GM21528 (cell line): ENCODE measurements at regions not wholly inside any gene's neighbourhood (a gene's known extent, or its start where the extent isn't known, plus 50 kb on each side); places are given as distances from the start of the nearest gene placed in this dataset.

Source experiments
- ATAC-seq: cut with Tn5 transposase; IDR thresholded peaks from one replicate; pipeline ENCODE4 v1.9.1; 2021; ENCODE audit warnings: mild to moderate bottlenecking, moderate library complexity; ENCODE audit not compliant: unreplicated experiment, low FRiP score

DNA sequence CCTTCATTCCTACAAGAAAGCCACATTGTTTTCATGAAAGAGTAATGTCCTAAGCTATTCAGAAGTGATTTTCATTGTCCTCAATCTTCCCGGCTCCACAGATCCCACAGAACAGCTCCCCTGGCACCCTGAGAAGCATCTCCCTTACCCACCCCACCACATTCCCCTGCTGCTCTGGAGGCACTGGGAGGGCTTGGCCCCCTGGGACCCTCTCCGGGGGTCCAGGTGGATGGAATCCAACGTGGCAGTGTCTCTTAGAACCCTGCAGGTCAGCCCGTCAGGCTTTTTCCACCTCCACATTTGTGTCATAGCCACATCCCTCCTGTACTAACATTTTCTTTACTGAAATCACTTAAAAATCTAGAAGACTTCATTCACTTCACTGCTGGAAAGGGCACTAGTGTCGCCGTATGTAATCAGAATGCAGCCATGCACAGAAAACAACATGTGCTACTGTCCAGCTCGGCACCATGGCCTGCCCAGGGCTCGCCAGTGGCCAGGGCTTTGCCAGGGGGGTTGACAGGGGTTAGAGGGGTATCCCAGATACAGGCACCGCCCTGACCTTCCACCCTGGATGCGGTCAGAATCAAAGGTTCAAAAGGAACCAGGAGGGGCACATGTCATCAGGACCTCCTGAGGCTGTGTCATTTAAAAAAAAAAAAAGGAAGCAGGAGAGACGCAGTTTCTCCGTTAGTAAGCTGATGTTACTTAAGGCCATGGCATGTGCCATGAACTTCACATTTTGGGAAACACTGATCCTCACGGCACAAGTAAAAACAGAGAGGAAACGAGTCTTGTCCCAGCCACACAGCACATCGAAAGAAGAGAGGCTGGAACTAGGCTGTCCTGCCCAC is 106.3 kb downstream of the LSM3 start:
- no peak for ATAC-seq

DNA sequence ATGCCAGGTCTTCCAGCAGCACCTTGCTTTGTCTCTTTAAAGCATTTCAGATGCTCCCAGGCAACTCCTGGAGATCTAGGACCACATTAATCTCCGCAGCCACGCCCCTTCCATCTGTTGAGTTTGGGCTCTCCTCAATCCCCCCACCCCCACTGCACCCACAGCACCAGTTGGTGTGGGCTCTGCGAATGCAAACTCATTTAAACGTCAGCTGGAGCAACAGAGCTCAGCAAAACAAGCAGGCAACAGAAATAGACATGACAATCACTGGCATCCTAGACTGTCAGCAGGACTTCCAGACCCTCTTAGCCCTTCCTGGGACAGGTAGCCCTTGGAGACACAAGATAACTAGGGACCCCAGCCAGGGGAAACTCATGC is 106.9 kb downstream of the LSM3 start:
- no peak for ATAC-seq

DNA sequence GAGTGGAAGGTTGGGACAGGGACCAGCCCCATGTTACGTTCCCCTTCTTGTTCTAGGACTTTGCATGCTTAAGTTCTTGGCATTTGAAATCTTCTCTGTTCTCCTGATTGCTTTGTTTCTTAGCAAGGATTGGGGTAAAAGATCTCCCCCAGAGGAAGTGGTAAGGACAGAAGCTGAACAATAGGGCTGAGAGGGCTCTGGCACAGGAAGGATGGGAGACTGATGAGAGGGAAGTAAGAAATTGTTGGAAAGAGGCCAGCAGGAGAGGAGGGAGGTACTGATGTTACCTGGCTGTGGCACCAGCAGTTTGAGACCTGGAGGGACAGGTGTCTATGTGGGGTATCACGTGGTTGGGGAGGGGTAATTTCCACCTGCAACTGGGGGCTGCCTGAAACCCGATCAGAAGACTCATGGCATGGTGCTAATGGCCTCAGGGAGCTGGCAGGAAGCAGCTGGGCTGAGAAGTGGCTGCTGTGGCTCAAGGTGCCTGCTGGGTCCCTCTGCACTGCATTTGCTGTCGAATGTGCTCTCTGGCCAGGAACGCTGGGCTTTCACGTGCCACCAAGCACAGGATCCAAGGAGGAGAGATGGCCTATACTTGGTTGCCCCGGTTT is 108.4 kb downstream of the LSM3 start:
- ATAC-seq, result no peak

DNA sequence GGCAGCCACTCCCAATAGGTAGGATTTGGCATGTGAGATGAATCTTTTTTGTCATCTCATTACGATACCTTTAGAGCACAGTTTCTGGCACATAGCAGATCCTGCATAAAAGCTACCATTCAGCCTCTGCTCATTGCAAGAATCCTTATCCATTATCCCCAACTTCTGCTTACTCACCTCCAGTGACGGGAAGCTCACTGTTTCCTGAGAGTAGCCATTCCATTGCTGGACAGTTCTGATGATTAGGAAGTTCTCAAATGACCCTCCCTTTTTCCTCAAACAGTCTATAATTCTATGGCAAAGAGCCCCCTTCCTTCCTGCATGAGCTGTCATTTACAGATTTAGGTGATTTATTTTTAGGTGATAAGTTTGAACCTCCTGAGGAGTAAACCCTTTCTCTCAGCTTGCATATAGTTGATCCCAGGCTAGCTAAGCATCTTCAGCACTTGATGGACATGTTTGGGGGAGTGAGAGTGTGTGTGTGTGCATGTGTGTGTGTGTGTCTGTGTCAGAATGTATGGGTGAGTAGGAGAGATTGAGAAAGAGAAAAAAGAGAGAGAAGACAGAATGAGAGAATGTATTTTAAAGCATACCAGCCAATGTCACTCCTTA is 109.7 kb downstream of the LSM3 start:
- ATAC-seq, result no peak

DNA sequence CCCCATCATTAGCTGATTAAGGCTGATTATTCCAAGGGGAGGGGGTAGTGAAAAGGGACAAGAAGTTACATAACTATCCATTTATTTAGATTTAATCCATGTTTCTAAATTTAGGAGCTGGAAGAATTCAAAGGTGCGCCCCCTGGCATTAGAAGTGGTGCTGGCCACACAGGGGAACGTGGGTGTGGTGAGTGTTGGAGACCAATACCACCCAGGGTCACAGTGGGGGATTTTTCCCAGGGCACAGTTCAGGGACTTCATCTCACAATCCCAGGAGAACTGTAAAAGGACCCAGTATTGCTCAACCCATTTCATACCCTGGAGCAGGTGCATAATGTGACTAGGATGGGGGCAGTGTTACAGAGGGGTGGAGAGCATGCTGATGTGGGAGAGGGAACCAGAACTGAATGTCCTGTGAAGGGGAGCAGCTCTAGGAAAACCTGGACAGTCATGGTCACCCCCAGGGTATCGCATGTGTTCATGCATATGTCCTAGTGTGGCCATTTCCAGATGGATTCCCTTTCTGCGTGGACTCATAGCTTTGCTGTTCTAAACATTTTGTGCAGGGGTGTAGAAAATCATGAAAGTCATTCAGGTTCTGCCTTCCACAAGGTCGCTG is 110.3 kb downstream of the LSM3 start:
- no peak for ATAC-seq

DNA sequence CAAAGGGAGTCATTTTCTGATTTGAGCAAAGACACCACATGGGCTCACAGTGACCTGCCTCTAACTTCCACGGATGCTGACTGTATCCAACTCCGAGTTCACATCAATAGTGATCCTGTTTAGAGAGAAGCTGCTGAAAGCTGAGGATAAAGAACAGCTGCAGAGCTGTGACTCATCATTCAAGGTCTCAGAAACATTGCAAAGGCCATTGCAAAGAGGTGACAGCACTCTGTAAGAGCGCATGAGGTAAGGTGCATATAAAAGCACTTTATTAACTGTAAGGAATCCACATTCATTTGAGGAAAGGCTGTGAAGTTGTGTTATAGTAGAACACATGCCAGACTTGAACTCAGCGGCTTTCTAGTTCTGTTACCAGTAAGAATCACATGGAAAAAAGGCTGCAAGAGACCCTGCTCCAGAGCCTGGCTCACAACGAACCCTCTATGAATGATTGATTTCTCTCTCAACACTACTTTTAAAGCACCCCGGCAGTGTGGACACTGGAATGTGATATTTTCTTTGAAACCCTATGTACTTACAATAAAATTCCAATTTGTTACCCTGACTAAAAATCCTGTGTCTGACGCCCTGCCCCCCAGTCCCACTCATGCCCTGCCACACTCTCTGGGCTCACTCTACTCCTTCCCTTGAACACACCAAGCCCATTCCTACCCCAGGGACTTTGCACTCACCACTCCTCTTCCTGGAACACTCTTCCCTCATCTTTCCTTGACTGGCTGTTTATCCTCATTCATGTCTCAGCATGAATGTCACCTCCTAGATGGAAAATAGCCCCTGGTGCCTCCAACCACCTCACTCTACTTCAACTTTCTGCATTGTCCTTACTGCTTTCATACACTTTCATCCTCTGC is 111.2 kb downstream of the LSM3 start:
- ATAC-seq, result no peak

DNA sequence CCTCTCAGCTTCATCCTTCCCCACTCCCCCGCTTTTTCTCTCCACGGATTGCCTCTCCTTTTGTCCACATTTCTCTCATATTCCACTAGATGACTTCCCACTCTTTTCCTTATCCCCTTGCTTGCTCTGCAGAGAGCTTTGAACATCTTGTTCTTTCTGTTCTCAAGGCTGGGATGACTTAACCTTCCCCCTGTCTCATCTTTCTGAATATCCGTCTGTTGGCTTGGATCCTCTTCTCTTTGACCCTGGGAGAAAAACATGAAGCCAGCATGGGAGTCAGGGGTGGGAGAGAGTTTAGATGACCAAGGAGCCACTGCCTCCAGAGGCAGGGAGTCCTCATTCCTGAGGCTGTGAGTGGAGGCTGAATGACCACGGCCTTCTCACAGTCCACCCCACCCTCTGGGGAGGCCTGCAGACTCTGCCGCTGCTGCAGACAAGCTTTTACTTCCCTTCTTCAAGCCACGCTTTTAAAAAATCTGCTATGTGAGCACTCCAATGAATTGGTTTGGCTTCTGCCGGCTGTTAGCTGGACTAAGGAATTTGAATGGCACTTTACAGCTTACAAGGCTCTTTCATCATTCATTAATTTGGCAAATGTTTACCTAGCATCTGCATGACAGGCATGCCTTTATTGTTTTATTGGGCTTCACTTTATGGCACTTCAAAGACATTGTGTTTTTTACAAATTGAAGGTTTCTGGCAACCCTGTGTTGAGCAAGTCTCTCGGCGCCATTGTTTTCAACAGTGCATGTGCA is 111.6 kb upstream of the SLC6A6 start:
- ATAC-seq, result no peak

DNA sequence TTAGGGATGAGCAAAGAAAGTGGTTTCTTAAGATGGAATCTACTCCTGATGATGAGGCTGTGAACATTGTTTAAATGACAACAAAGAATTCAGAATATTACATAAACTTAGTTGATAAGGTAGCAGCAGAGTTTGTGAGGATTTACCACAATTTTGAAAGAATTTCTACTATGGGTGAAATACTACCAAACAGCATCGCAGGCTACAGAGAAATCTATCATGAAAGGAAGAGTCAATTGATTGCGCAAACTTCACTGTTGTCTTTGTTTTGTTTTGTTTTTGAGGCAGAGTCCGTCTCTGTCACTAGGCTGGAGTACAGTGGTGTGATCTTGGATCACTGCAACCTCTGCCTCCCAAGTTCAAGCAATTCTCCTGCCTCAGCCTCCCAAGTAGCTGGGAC is 107.4 kb upstream of the SLC6A6 start:
- no peak for ATAC-seq

DNA sequence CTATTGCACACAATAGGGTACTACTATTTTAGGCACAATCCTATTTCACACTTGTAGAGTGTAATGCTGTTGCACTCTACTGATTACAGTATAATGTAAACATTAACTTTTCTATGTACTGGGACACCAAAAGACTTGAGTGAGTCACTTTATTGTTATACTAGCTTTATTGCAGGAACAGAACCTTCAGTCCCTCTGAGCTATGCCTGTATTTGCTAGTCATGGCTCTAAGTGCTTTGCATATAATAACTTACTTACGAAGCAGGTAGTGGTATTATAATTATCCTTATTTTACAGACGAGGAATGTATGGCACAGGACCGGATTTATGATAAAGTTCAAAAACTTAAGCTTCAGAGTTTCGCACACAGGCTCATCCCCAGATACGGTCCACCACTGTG is 106.6 kb upstream of the SLC6A6 start:
- ATAC-seq, result no peak

DNA sequence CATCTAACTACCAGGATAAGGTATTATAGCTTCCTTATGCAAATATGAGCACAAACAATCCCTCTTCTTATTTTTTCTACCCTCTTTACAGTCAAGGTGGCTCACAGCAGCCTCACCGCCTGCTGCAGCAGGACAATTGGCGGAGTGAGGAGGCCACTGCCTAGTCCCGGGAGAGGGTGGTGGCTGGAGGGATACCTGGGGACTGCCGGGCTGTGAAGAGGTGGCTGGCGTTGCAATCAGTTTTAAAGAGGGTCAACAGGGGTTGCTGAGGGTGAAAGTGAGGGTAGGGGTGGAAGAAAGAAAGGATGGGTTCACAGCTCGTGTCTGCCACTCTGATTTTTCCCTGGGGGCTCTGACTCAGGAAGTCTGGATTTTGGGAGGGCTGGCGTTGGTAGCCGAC is 105.1 kb upstream of the SLC6A6 start:
- ATAC-seq, result no peak

DNA sequence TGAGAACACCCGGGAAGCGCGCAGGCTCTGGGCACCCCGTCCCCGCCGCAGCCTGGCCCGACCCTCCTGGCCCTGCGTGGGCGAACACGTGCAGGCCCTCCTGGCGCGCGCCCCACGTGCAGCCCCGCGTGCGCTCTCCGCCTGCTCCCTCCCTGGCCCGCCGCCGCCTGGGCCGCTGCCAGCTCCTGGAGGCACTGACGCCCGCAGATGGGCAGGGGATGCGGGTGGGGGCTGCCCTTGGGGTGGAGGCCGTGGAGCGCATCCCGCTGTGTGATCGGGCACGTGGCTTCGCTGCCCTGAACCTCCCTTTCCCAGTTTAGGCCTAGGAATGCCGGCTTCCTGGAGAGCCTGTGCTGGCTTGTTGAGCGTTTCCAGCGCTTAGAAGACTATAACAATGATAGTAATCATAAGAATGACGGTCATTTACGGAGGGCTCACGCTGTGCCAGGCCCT is 104.6 kb upstream of the SLC6A6 start:
- no peak for ATAC-seq

DNA sequence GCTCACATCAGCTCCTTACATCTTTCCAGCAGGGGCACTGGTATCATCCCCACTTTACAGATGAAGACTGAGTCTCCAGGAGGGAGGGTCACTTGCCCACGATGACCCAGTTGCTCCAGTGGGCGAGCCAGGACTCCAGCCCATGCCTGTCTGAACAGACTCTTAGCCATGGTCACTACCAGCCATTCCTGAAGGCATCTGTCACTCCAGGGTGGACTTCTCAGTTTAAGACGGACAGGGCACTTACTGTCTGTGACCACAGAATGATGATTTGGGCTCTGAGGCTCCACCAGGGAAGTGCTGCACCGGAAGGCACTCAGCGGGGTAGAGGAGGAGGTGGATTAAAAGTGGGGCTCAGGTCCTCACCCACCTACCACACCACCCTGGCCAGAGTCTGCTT is 104.0 kb upstream of the SLC6A6 start:
- no peak for ATAC-seq

DNA sequence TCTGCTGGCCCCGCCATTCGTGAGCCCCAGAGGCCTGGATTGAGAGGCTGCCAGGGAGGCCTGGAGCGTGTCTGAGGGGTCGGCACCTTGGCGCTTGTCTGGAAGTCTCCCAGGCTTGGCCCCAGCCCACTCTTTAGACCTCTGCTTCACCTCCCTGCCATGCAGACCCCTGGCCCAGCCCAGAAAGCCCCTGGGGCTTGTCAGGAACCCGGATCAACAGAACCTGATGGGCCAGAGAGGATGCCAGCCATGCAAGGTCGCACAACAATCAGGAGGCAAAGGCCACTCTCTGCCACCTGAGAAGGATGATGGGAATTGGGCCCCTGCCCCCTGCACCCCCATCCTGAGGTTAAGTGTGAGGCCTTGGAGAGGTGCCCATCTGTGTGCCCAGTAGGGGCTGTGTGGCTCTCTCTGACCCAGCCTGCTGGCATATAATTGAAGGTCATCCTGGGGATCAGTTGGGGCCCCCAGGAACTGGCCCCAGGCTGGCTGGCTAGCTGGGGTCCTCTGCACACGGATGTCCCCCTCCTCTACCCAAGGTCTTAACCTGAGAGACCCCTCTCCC is 103.3 kb upstream of the SLC6A6 start:
- ATAC-seq, result no peak

DNA sequence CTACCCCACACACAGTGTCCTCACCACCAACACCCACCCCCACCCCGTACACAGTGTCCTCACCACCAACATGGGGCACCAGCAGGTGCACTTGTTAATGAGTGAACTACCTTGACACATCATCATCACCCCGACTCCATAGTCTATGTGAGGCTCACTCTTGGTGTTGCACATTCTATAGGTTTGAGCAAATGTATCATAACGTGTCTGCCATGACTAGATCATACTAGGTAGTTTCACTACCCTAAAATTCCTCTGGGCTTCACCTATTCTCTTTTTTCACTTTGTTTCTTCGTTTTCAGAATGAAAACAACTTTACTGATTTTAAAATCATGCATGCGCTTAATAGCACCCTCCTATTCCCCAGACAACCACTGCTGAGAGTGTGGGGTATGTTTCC is 102.6 kb upstream of the SLC6A6 start:
- ATAC-seq, result no peak

DNA sequence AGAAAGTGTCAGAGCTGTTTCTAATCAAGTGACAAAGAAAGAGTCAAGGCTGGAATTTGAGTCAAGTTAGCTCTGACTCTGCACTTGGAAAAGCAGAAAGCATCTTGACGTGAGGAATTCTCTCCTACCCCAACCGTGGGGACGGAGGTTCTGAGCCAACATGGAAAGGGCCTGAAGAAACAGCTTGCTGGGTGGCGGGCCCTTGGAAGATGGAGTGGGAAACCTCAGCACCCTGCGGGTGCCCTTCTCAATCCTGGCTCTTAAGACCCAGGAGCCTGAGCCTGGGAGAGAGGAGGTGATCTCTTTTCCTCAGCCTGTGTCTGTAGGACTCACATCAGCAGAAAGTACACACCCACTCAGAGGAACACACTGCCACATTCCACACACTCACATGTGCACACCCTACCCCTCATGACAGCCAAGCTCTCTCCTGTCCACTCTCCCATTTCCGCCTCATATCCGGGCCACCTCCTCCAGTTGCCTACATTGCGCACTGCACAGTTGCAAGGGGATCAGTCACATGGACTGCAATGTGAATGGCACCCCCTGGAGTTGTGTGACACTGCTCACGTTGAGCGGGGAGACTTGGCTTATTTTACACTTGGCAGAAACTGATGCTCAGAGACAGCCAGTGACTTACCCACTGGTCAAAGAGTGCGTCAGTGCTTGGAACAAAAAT is 101.5 kb upstream of the SLC6A6 start:
- ATAC-seq, result no peak

DNA sequence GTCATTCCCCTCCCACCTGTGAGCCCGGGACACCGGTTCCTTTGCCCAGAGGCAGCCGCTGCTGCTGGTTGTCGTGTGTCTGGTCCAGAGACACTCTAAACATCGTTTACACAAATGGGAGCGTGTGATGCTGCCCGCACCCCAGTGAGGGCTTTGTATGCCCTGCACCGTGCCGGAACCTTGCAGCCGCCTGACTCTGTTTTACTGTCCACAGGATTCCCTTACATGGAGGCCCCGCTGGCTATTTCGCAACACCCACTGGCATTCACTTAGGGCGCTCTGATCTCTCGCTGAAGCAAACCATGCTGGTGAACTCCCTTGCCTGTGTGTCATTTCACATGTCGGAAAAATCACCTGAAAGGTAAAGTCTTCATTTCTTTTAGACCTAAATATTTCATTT is 100.8 kb upstream of the SLC6A6 start:
- no peak for ATAC-seq

DNA sequence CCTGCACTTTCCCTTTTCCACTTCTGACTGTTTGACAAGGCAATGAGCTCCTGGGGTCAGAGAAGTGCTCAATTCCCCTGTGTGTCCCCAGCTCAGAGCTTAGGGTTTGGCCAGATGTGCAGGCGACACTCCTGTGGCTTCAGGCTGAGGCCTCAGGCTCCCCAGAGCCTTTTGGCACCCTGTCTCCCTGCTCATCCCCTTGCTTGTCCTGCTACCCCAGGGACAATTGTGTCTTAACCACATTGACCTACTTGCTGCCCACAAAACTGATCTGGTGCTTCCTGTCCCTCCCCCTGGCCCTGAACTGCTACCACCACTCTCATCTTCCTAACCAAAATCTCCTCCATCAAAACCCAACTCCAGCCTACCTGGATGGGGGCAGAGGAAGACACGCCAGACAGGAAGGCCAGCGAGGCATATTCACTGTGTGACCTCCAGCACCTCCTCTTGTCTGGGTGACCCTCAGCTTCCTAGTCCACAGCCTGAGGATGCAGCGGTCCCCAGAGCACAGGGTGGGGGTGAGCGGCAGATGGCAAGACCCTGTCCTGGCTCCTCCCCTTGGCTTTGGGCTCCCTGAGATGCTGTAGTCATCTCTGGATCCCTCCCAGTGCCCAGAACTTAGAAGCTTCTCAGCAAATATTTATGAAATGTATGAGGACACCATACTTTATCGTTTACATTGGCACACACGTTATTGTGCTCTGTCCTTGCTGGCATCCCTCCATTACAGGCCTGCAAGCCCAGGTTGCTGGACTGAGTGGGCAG is 98.9 kb upstream of the SLC6A6 start:
- ATAC-seq, result no peak
